Neural cell (in vitro differentiated cells): ENCODE measurements at regions not wholly inside any gene's neighbourhood (a gene's known extent, or its start where the extent isn't known, plus 50 kb on each side); places are given as distances from the start of the nearest gene placed in this dataset.

Experiments used
- EP300 ChIP-seq: fragments of 450-650 bp; conservative IDR thresholded peaks from 2 replicates; pipeline ENCODE4 v1.6.1; 2014; ENCODE audit warnings: antibody characterized with exemption, mild to moderate bottlenecking, moderate library complexity; ENCODE audit not compliant: poor library complexity, severe bottlenecking
- EZH2 ChIP-seq: fragments of 200-600, 300-800 bp; shearing (Covaris generic), sonication (generic); IDR thresholded peaks from 2 replicates; pipeline ENCODE4 v1.6.1; 2014; ENCODE audit warnings: antibody characterized with exemption, low read length, borderline replicate concordance, mild to moderate bottlenecking; ENCODE audit not compliant: insufficient read depth, poor library complexity, severe bottlenecking
- POLR2AphosphoS5 ChIP-seq: IDR thresholded peaks from 2 replicates; pipeline ENCODE4 v1.6.1; 2012
- RAD21 ChIP-seq: fragments of 450-650 bp; conservative IDR thresholded peaks from 2 replicates; pipeline ENCODE4 v1.6.1; 2014; ENCODE audit warnings: antibody characterized with exemption, mild to moderate bottlenecking, moderate library complexity
- TF ChIP-seq, protein P1 (sequence below): fragments of 450-650 bp; IDR thresholded peaks from 2 replicates; pipeline ENCODE4 v1.5.1; 2014; ENCODE audit warnings: antibody characterized with exemption, mild to moderate bottlenecking, moderate library complexity; ENCODE audit not compliant: poor library complexity, severe bottlenecking
- TF ChIP-seq, protein P2 (sequence below): IDR thresholded peaks from 2 replicates; pipeline ENCODE4 v1.6.1; 2012; ENCODE audit warnings: borderline replicate concordance

DNA sequence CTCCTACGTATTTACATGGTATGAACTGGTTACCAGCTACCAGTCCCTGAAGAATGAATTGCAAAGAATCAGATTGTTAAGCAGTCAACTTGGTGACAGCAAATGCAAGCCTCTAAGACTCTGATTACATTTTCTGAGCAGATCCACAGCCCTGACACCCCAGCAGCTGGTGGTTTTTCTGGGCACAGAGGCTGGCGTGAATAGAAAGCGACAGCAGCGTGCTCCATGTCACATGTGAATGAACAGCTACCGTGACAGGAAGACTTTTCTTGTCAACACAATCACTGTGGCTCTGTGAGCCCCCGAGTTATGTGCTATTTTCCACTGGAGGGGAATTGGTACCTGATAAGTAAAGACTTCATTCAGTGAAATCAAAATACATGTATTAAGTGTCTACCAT, 93.2 kb upstream of the CBLN2 start:
- TF ChIP-seq POLR2AphosphoS5 (peak; percentile 84), EP300 (peak; percentile 98), EZH2 (no peak), RAD21 (no peak)
- TF ChIP-seq, protein P1, sequence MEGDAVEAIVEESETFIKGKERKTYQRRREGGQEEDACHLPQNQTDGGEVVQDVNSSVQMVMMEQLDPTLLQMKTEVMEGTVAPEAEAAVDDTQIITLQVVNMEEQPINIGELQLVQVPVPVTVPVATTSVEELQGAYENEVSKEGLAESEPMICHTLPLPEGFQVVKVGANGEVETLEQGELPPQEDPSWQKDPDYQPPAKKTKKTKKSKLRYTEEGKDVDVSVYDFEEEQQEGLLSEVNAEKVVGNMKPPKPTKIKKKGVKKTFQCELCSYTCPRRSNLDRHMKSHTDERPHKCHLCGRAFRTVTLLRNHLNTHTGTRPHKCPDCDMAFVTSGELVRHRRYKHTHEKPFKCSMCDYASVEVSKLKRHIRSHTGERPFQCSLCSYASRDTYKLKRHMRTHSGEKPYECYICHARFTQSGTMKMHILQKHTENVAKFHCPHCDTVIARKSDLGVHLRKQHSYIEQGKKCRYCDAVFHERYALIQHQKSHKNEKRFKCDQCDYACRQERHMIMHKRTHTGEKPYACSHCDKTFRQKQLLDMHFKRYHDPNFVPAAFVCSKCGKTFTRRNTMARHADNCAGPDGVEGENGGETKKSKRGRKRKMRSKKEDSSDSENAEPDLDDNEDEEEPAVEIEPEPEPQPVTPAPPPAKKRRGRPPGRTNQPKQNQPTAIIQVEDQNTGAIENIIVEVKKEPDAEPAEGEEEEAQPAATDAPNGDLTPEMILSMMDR = no peak
- TF ChIP-seq, protein P2, sequence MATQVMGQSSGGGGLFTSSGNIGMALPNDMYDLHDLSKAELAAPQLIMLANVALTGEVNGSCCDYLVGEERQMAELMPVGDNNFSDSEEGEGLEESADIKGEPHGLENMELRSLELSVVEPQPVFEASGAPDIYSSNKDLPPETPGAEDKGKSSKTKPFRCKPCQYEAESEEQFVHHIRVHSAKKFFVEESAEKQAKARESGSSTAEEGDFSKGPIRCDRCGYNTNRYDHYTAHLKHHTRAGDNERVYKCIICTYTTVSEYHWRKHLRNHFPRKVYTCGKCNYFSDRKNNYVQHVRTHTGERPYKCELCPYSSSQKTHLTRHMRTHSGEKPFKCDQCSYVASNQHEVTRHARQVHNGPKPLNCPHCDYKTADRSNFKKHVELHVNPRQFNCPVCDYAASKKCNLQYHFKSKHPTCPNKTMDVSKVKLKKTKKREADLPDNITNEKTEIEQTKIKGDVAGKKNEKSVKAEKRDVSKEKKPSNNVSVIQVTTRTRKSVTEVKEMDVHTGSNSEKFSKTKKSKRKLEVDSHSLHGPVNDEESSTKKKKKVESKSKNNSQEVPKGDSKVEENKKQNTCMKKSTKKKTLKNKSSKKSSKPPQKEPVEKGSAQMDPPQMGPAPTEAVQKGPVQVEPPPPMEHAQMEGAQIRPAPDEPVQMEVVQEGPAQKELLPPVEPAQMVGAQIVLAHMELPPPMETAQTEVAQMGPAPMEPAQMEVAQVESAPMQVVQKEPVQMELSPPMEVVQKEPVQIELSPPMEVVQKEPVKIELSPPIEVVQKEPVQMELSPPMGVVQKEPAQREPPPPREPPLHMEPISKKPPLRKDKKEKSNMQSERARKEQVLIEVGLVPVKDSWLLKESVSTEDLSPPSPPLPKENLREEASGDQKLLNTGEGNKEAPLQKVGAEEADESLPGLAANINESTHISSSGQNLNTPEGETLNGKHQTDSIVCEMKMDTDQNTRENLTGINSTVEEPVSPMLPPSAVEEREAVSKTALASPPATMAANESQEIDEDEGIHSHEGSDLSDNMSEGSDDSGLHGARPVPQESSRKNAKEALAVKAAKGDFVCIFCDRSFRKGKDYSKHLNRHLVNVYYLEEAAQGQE = no peak
